Astrocyte (in vitro differentiated cells and primary cell): ENCODE measurements at regions not wholly inside any gene's neighbourhood (a gene's known extent, or its start where the extent isn't known, plus 50 kb on each side); places are given as distances from the start of the nearest gene placed in this dataset.
"Not testable (repeated sequence)": the region's sequence is repeated elsewhere in the genome, so short reads cannot be mapped to it uniquely, and the experiment has no call there.

Source experiments
- DNase-seq: peaks from one replicate; pipeline ENCODE4 v3.0.0-alpha.2; 2010; ENCODE audit warnings: low read depth
- FAIRE-seq: peaks from 2 replicates; lab custom pipeline; 2011; peaks lifted over from hg19 to GRCh38; lab: Jason Lieb, UNC
- H2AFZ ChIP-seq: 2 replicates; pipeline ENCODE4 v1.6.0; 2012; ENCODE audit warnings: low read depth, low read length, inconsistent platforms
- H3K27ac ChIP-seq: 2 replicates; pipeline ENCODE4 v1.5.1; 2011; ENCODE audit warnings: low read depth, low read length, inconsistent platforms
- H3K27me3 ChIP-seq: 2 replicates; pipeline ENCODE4 v1.6.0; 2011; ENCODE audit warnings: low read length, inconsistent platforms; ENCODE audit not compliant: insufficient read depth
- H3K36me3 ChIP-seq: 2 replicates; pipeline ENCODE4 v1.5.1; 2011; ENCODE audit warnings: low read length, inconsistent platforms; ENCODE audit not compliant: insufficient read depth
- H3K4me1 ChIP-seq: 2 replicates; pipeline ENCODE4 v1.5.1; 2011; ENCODE audit warnings: low read length, inconsistent platforms; ENCODE audit not compliant: insufficient read depth
- H3K4me2 ChIP-seq: 2 replicates; pipeline ENCODE4 v1.6.0; 2012; ENCODE audit warnings: low read length, inconsistent platforms
- H3K4me3 ChIP-seq: 2 replicates; pipeline ENCODE4 v1.5.1; 2011; ENCODE audit warnings: low read depth, mild to moderate bottlenecking, low read length, inconsistent platforms; ENCODE audit not compliant: insufficient read depth
- H3K79me2 ChIP-seq: 2 replicates; pipeline ENCODE4 v1.6.0; 2012; ENCODE audit warnings: mild to moderate bottlenecking, low read length, inconsistent platforms; ENCODE audit not compliant: insufficient read depth
- H3K9ac ChIP-seq: 2 replicates; pipeline ENCODE4 v1.6.0; 2012; ENCODE audit warnings: mild to moderate bottlenecking, low read length, inconsistent platforms
- H3K9me3 ChIP-seq: 2 replicates; pipeline ENCODE4 v1.5.1; 2012; ENCODE audit warnings: low read depth, mild to moderate bottlenecking, low read length, inconsistent platforms; ENCODE audit not compliant: insufficient read depth
- H4K20me1 ChIP-seq: 2 replicates; pipeline ENCODE4 v1.6.0; 2012; ENCODE audit warnings: low read length, inconsistent platforms; ENCODE audit not compliant: insufficient read depth
- H3K27ac Mint-ChIP-seq: one replicate; pipeline ENCODE4 v1.8.0; 2021; ENCODE audit warnings: mild to moderate bottlenecking, mixed read lengths; ENCODE audit not compliant: unreplicated experiment
- H3K27me3 Mint-ChIP-seq: one replicate; pipeline ENCODE4 v1.8.0; 2021; ENCODE audit warnings: low read depth, mixed read lengths; ENCODE audit not compliant: unreplicated experiment
- H3K36me3 Mint-ChIP-seq: one replicate; pipeline ENCODE4 v1.8.0; 2021; ENCODE audit warnings: low read depth, mixed read lengths; ENCODE audit not compliant: unreplicated experiment
- H3K4me1 Mint-ChIP-seq: one replicate; pipeline ENCODE4 v1.8.0; 2021; ENCODE audit warnings: low read depth, mixed read lengths; ENCODE audit not compliant: unreplicated experiment
- H3K4me3 Mint-ChIP-seq: one replicate; pipeline ENCODE4 v1.8.0; 2021; ENCODE audit warnings: mild to moderate bottlenecking, moderate library complexity, mixed read lengths; ENCODE audit not compliant: unreplicated experiment
- H3K9me3 Mint-ChIP-seq: one replicate; pipeline ENCODE4 v1.8.0; 2021; ENCODE audit warnings: mild to moderate bottlenecking, mixed read lengths; ENCODE audit not compliant: unreplicated experiment
- CTCF ChIP-seq: IDR thresholded peaks from 2 replicates; pipeline ENCODE4 v1.5.1; 2011; ENCODE audit warnings: low read depth, mild to moderate bottlenecking, inconsistent platforms, low read length, moderate library complexity; ENCODE audit not compliant: insufficient read depth
- EZH2 ChIP-seq: IDR thresholded peaks from 2 replicates; pipeline ENCODE4 v1.6.1; 2012; ENCODE audit warnings: mild to moderate bottlenecking, low read length, inconsistent platforms; ENCODE audit not compliant: insufficient read depth

- DNase-seq, result peak; percentile 26
- H3K36me3 ChIP-seq, H3K36me3 Mint-ChIP-seq, H3K4me3 ChIP-seq, H3K9ac ChIP-seq, H3K27ac ChIP-seq, H3K4me1 Mint-ChIP-seq, H3K79me2 ChIP-seq, H4K20me1 ChIP-seq, H3K27me3 ChIP-seq, FAIRE-seq, H3K4me3 Mint-ChIP-seq, H2AFZ ChIP-seq, H3K4me1 ChIP-seq, H3K9me3 Mint-ChIP-seq, H3K27ac Mint-ChIP-seq, H3K27me3 Mint-ChIP-seq, H3K9me3 ChIP-seq: not testable (repeated sequence)
- peak; percentile 19 for TF ChIP-seq CTCF
- H3K4me2 ChIP-seq, result peak overlapping the region; percentile 38
Measured at GRCh38 chr7:12496901-12497674, 73.4 kb upstream of the SCIN start.

- no peak overlapping the region for H3K4me2 ChIP-seq
- H3K4me3 ChIP-seq, result no peak overlapping the region
- no peak overlapping the region for H3K27ac ChIP-seq
- no peaks in the 10 kb centered on the region for H3K27me3 ChIP-seq
- no peak overlapping the region for H3K9ac ChIP-seq
- H3K36me3 Mint-ChIP-seq, result no peaks in the 10 kb centered on the region
- H3K4me3 Mint-ChIP-seq, result no peak overlapping the region
- H3K27ac Mint-ChIP-seq, result no peak overlapping the region
- FAIRE-seq, result no peak
- no peaks in the 10 kb centered on the region for H3K4me1 Mint-ChIP-seq
- no peaks in the 10 kb centered on the region for H4K20me1 ChIP-seq
- H3K9me3 Mint-ChIP-seq, result no peaks in the 10 kb centered on the region
- H2AFZ ChIP-seq, result no peak overlapping the region
- H3K27me3 Mint-ChIP-seq, result no peaks in the 10 kb centered on the region
- H3K36me3 ChIP-seq, result no peaks in the 10 kb centered on the region
- H3K4me1 ChIP-seq, result no peaks in the 10 kb centered on the region
- H3K79me2 ChIP-seq, result no peaks in the 10 kb centered on the region
- DNase-seq, result no peak
- H3K9me3 ChIP-seq, result no peaks in the 10 kb centered on the region
- TF ChIP-seq CTCF (no peak), EZH2 (no peak)
Measured at GRCh38 chr7:12504149-12504548, 66.4 kb upstream of the SCIN start.

GRCh38 chr7:12508005-12508404 lies 62.5 kb upstream of the SCIN start:
- no peak overlapping the region for H3K27ac Mint-ChIP-seq
- no peaks in the 10 kb centered on the region for H3K36me3 Mint-ChIP-seq
- H3K36me3 ChIP-seq, result no peaks in the 10 kb centered on the region
- H3K4me3 ChIP-seq, result no peak overlapping the region
- no peak overlapping the region for H3K4me2 ChIP-seq
- no peak overlapping the region for H3K27ac ChIP-seq
- no peak for DNase-seq
- H3K9me3 ChIP-seq, result no peaks in the 10 kb centered on the region
- H3K79me2 ChIP-seq, result no peaks in the 10 kb centered on the region
- H3K4me3 Mint-ChIP-seq, result no peak overlapping the region
- H3K4me1 ChIP-seq, result no peaks in the 10 kb centered on the region
- no peak overlapping the region for H2AFZ ChIP-seq
- no peak overlapping the region for H3K9ac ChIP-seq
- H4K20me1 ChIP-seq, result no peaks in the 10 kb centered on the region
- FAIRE-seq, result no peak
- H3K4me1 Mint-ChIP-seq, result no peaks in the 10 kb centered on the region
- no peaks in the 10 kb centered on the region for H3K27me3 ChIP-seq
- peaks cover 3% of the 10 kb centered on the region for H3K27me3 Mint-ChIP-seq
- TF ChIP-seq EZH2 (no peak), CTCF (no peak)
- H3K9me3 Mint-ChIP-seq, result no peaks in the 10 kb centered on the region
